ENCODE measurements at regions not wholly inside any gene's neighbourhood (a gene's known extent, or its start where the extent isn't known, plus 50 kb on each side); places are given as distances from the start of the nearest gene placed in this dataset.

DNA sequence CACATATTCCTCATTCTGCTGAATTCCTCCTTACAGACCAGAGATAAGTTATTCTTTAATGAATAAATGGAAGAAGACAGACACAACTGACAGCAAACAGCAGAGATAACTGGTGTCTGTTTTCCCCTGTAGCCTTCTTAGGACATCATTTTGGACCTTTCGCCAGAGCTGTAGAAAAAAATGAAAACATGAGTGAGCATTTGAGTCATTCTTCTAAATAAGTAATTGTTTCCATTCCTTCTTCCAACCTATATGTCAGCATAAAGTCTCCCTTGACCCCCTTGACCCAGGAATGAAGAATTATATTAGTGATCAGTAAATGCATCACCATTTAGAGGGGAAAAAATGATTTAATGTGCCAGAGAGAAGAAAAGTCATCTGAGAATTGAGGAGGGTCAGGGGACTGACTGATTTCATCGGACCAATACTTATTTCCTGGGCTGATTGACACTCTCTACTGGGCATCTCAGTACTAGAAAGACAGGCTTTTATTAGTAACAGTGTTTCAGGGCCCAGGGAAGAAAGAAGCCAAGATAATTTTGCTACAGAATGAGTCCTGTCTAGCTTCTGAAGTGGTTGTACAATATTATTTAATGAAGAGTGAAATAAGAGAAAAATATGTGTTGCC, 597.0 kb downstream of the PSAT1 start:
- TF ChIP-seq, protein P1, sequence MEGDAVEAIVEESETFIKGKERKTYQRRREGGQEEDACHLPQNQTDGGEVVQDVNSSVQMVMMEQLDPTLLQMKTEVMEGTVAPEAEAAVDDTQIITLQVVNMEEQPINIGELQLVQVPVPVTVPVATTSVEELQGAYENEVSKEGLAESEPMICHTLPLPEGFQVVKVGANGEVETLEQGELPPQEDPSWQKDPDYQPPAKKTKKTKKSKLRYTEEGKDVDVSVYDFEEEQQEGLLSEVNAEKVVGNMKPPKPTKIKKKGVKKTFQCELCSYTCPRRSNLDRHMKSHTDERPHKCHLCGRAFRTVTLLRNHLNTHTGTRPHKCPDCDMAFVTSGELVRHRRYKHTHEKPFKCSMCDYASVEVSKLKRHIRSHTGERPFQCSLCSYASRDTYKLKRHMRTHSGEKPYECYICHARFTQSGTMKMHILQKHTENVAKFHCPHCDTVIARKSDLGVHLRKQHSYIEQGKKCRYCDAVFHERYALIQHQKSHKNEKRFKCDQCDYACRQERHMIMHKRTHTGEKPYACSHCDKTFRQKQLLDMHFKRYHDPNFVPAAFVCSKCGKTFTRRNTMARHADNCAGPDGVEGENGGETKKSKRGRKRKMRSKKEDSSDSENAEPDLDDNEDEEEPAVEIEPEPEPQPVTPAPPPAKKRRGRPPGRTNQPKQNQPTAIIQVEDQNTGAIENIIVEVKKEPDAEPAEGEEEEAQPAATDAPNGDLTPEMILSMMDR (IDR thresholded peaks at IDR 0.05): no peak
- TF ChIP-seq POLR2A (IDR thresholded peaks at IDR 0.05) (no peak), POLR2AphosphoS5 (IDR thresholded peaks at IDR 0.05) (no peak)
